ENCODE measurements at regions not wholly inside any gene's neighbourhood (a gene's known extent, or its start where the extent isn't known, plus 50 kb on each side); places are given as distances from the start of the nearest gene placed in this dataset.

- H3K27me3 ChIP-seq (ENCODE audit: control insufficient read depth in 3 of 3, insufficient read depth in 3 of 3, low read length in 3 of 3) = peaks cover 0 to 6% (median 0%) of the 10 kb centered on the region in 3 donors
- no peak overlapping the region for H3K27ac ChIP-seq (ENCODE audit: low read depth in 1 of 3, low read length in 2 of 3)
- 38 to 65% (median 47%) methylated on average over 3 of the region's 3 CpGs for WGBS, 3 donors
- H3K4me3 ChIP-seq (ENCODE audit: low read depth in 1 of 3, low read length in 3 of 3) = no peak overlapping the region
- FAIRE-seq (no peak), DNase-seq (no peak)
- H3K36me3 ChIP-seq (ENCODE audit: control insufficient read depth in 3 of 3, insufficient read depth in 2 of 3, low read depth in 1 of 3, low read length in 3 of 3) = no peaks in the 10 kb centered on the region
- no peaks in the 10 kb centered on the region for H3K9me3 ChIP-seq (ENCODE audit: control insufficient read depth in 2 of 2, insufficient read depth in 1 of 2, low read depth in 1 of 2, low read length in 1 of 2)
- no peaks in the 10 kb centered on the region for H3K4me1 ChIP-seq (ENCODE audit: control insufficient read depth in 3 of 3, insufficient read depth in 2 of 3, low read depth in 1 of 3, low read length in 2 of 3)
These were observed 484.6 kb downstream of the VRK1 start for GRCh38 chr14:97281741-97282140.

GRCh38 chr14:97282210-97283004 is 485.2 kb downstream of the VRK1 start:
- Histone ChIP-seq H3K9me3 (ENCODE audit: control insufficient read depth in 2 of 2, insufficient read depth in 1 of 2, low read depth in 1 of 2, low read length in 1 of 2) (no peaks in the 10 kb centered on the region), H3K27me3 (ENCODE audit: control insufficient read depth in 3 of 3, insufficient read depth in 3 of 3, low read length in 3 of 3) (peaks cover 0 to 6% (median 0%) of the 10 kb centered on the region in 3 donors), H3K4me1 (ENCODE audit: control insufficient read depth in 3 of 3, insufficient read depth in 2 of 3, low read depth in 1 of 3, low read length in 2 of 3) (no peaks in the 10 kb centered on the region), H3K27ac (ENCODE audit: low read depth in 1 of 3, low read length in 2 of 3) (no peak overlapping the region), H3K4me3 (ENCODE audit: low read depth in 1 of 3, low read length in 3 of 3) (no peak overlapping the region), H3K36me3 (ENCODE audit: control insufficient read depth in 3 of 3, insufficient read depth in 2 of 3, low read depth in 1 of 3, low read length in 3 of 3) (no peaks in the 10 kb centered on the region)
- DNase-seq = no peak
- FAIRE-seq = no peak
- WGBS, 3 donors = 70 to 77% (median 76%) methylated on average over 7 of the region's 7 CpGs

- Histone ChIP-seq H3K27ac (ENCODE audit: low read depth in 1 of 3, low read length in 2 of 3) (no peak overlapping the region), H3K27me3 (ENCODE audit: control insufficient read depth in 3 of 3, insufficient read depth in 3 of 3, low read length in 3 of 3) (peaks cover 0 to 3% (median 0%) of the 10 kb centered on the region in 3 donors), H3K4me1 (ENCODE audit: control insufficient read depth in 3 of 3, insufficient read depth in 2 of 3, low read depth in 1 of 3, low read length in 2 of 3) (no peaks in the 10 kb centered on the region), H3K36me3 (ENCODE audit: control insufficient read depth in 3 of 3, insufficient read depth in 2 of 3, low read depth in 1 of 3, low read length in 3 of 3) (no peaks in the 10 kb centered on the region), H3K4me3 (ENCODE audit: low read depth in 1 of 3, low read length in 3 of 3) (no peak overlapping the region), H3K9me3 (ENCODE audit: control insufficient read depth in 2 of 2, insufficient read depth in 1 of 2, low read depth in 1 of 2, low read length in 1 of 2) (no peaks in the 10 kb centered on the region)
- whole genome bisulfite sequencing, 3 donors = 80 to 87% (median 80%) methylated on average over 9 of the region's 9 CpGs
- FAIRE-seq (no peak), DNase-seq (no peak)
These were observed 485.8 kb downstream of the VRK1 start for GRCh38 chr14:97283005-97283403.

- H3K27me3 ChIP-seq (ENCODE audit: control insufficient read depth in 3 of 3, insufficient read depth in 3 of 3, low read length in 3 of 3) = no peaks in the 10 kb centered on the region
- H3K4me1 ChIP-seq (ENCODE audit: control insufficient read depth in 3 of 3, insufficient read depth in 2 of 3, low read depth in 1 of 3, low read length in 2 of 3) = no peaks in the 10 kb centered on the region
- no peaks in the 10 kb centered on the region for H3K9me3 ChIP-seq (ENCODE audit: control insufficient read depth in 2 of 2, insufficient read depth in 1 of 2, low read depth in 1 of 2, low read length in 1 of 2)
- no peak for DNase-seq
- no peak overlapping the region for H3K27ac ChIP-seq (ENCODE audit: low read depth in 1 of 3, low read length in 2 of 3)
- H3K4me3 ChIP-seq (ENCODE audit: low read depth in 1 of 3, low read length in 3 of 3) = no peak overlapping the region
- 76 to 85% (median 78%) methylated on average over 8 of the region's 8 CpGs for WGBS, 3 donors
- H3K36me3 ChIP-seq (ENCODE audit: control insufficient read depth in 3 of 3, insufficient read depth in 2 of 3, low read depth in 1 of 3, low read length in 3 of 3) = no peaks in the 10 kb centered on the region
- FAIRE-seq = no peak
These were observed 486.2 kb downstream of the VRK1 start for GRCh38 chr14:97283426-97283825.

- no peaks in the 10 kb centered on the region for H3K36me3 ChIP-seq (ENCODE audit: control insufficient read depth in 3 of 3, insufficient read depth in 2 of 3, low read depth in 1 of 3, low read length in 3 of 3)
- no peak overlapping the region for H3K27ac ChIP-seq (ENCODE audit: low read depth in 1 of 3, low read length in 2 of 3)
- H3K4me3 ChIP-seq (ENCODE audit: low read depth in 1 of 3, low read length in 3 of 3) = no peak overlapping the region
- no peak for FAIRE-seq
- no peaks in the 10 kb centered on the region for H3K4me1 ChIP-seq (ENCODE audit: control insufficient read depth in 3 of 3, insufficient read depth in 2 of 3, low read depth in 1 of 3, low read length in 2 of 3)
- WGBS, 3 donors = 82 to 84% (median 83%) methylated on average over 6 of the region's 6 CpGs
- H3K9me3 ChIP-seq (ENCODE audit: control insufficient read depth in 2 of 2, insufficient read depth in 1 of 2, low read depth in 1 of 2, low read length in 1 of 2) = no peaks in the 10 kb centered on the region
- DNase-seq = no peak
- no peaks in the 10 kb centered on the region for H3K27me3 ChIP-seq (ENCODE audit: control insufficient read depth in 3 of 3, insufficient read depth in 3 of 3, low read length in 3 of 3)
These were observed 486.7 kb downstream of the VRK1 start for GRCh38 chr14:97283841-97284240.

- Histone ChIP-seq H3K27ac (ENCODE audit: low read depth in 1 of 3, low read length in 2 of 3) (no peak overlapping the region), H3K4me3 (ENCODE audit: low read depth in 1 of 3, low read length in 3 of 3) (no peak overlapping the region), H3K4me1 (ENCODE audit: control insufficient read depth in 3 of 3, insufficient read depth in 2 of 3, low read depth in 1 of 3, low read length in 2 of 3) (no peaks in the 10 kb centered on the region), H3K9me3 (ENCODE audit: control insufficient read depth in 2 of 2, insufficient read depth in 1 of 2, low read depth in 1 of 2, low read length in 1 of 2) (no peaks in the 10 kb centered on the region), H3K36me3 (ENCODE audit: control insufficient read depth in 3 of 3, insufficient read depth in 2 of 3, low read depth in 1 of 3, low read length in 3 of 3) (no peaks in the 10 kb centered on the region), H3K27me3 (ENCODE audit: control insufficient read depth in 3 of 3, insufficient read depth in 3 of 3, low read length in 3 of 3) (peaks cover 0 to 4% (median 0%) of the 10 kb centered on the region in 3 donors)
- DNase-seq (no peak), FAIRE-seq (no peak)
- WGBS, 3 donors = 71 to 80% (median 72%) methylated on average over 1 of the region's 1 CpG
These were observed 490.8 kb downstream of the VRK1 start for GRCh38 chr14:97287956-97288355.

GRCh38 chr14:97290065-97290464 is 492.9 kb downstream of the VRK1 start:
- 10 to 41% (median 20%) methylated on average over 4 of the region's 4 CpGs for WGBS, 3 donors
- peak in 1 of 2 donors; percentile 77 for DNase-seq
- Histone ChIP-seq H3K4me1 (ENCODE audit: control insufficient read depth in 3 of 3, insufficient read depth in 2 of 3, low read depth in 1 of 3, low read length in 2 of 3) (no peaks in the 10 kb centered on the region), H3K36me3 (ENCODE audit: control insufficient read depth in 3 of 3, insufficient read depth in 2 of 3, low read depth in 1 of 3, low read length in 3 of 3) (no peaks in the 10 kb centered on the region), H3K27ac (ENCODE audit: low read depth in 1 of 3, low read length in 2 of 3) (no peak overlapping the region), H3K4me3 (ENCODE audit: low read depth in 1 of 3, low read length in 3 of 3) (no peak overlapping the region), H3K9me3 (ENCODE audit: control insufficient read depth in 2 of 2, insufficient read depth in 1 of 2, low read depth in 1 of 2, low read length in 1 of 2) (no peaks in the 10 kb centered on the region), H3K27me3 (ENCODE audit: control insufficient read depth in 3 of 3, insufficient read depth in 3 of 3, low read length in 3 of 3) (peaks cover 0 to 4% (median 0%) of the 10 kb centered on the region in 3 donors)
- FAIRE-seq = no peak

- Histone ChIP-seq H3K36me3 (ENCODE audit: control insufficient read depth in 3 of 3, insufficient read depth in 2 of 3, low read depth in 1 of 3, low read length in 3 of 3) (no peaks in the 10 kb centered on the region), H3K27ac (ENCODE audit: low read depth in 1 of 3, low read length in 2 of 3) (no peak overlapping the region), H3K4me3 (ENCODE audit: low read depth in 1 of 3, low read length in 3 of 3) (no peak overlapping the region), H3K27me3 (ENCODE audit: control insufficient read depth in 3 of 3, insufficient read depth in 3 of 3, low read length in 3 of 3) (peaks cover 0 to 4% (median 0%) of the 10 kb centered on the region in 3 donors), H3K4me1 (ENCODE audit: control insufficient read depth in 3 of 3, insufficient read depth in 2 of 3, low read depth in 1 of 3, low read length in 2 of 3) (no peaks in the 10 kb centered on the region), H3K9me3 (ENCODE audit: control insufficient read depth in 2 of 2, insufficient read depth in 1 of 2, low read depth in 1 of 2, low read length in 1 of 2) (no peaks in the 10 kb centered on the region)
- DNase-seq (no peak), FAIRE-seq (no peak)
- WGBS, 3 donors = 74 to 75% (median 75%) methylated on average over 3 of the region's 3 CpGs
These were observed 493.8 kb downstream of the VRK1 start for GRCh38 chr14:97290977-97291376.

- H3K4me1 ChIP-seq (ENCODE audit: control insufficient read depth in 3 of 3, insufficient read depth in 2 of 3, low read depth in 1 of 3, low read length in 2 of 3) = no peaks in the 10 kb centered on the region
- no peak overlapping the region for H3K4me3 ChIP-seq (ENCODE audit: low read depth in 1 of 3, low read length in 3 of 3)
- no peaks in the 10 kb centered on the region for H3K36me3 ChIP-seq (ENCODE audit: control insufficient read depth in 3 of 3, insufficient read depth in 2 of 3, low read depth in 1 of 3, low read length in 3 of 3)
- no peaks in the 10 kb centered on the region for H3K9me3 ChIP-seq (ENCODE audit: control insufficient read depth in 2 of 2, insufficient read depth in 1 of 2, low read depth in 1 of 2, low read length in 1 of 2)
- H3K27me3 ChIP-seq (ENCODE audit: control insufficient read depth in 3 of 3, insufficient read depth in 3 of 3, low read length in 3 of 3) = peaks cover 0 to 7% (median 0%) of the 10 kb centered on the region in 3 donors
- FAIRE-seq (no peak), DNase-seq (no peak)
- H3K27ac ChIP-seq (ENCODE audit: low read depth in 1 of 3, low read length in 2 of 3) = no peak overlapping the region
- 52 to 59% (median 56%) methylated on average over 1 of the region's 1 CpG for WGBS, 3 donors
These were observed 496.5 kb downstream of the VRK1 start for GRCh38 chr14:97293659-97294058.
